ENCODE measurements at regions not wholly inside any gene's neighbourhood (a gene's known extent, or its start where the extent isn't known, plus 50 kb on each side); places are given as distances from the start of the nearest gene placed in this dataset.
"Not testable (repeated sequence)": the region's sequence is repeated elsewhere in the genome, so short reads cannot be mapped to it uniquely, and the experiment has no call there.

GRCh38 chr13:81230386-81230785 is 889.5 kb upstream of the SPRY2 start:
- TF ChIP-seq CTCF (conservative IDR thresholded peaks at IDR 0.05), result no peak
- H3K27ac ChIP-seq, result no peak overlapping the region

- not testable (repeated sequence) for H3K27ac ChIP-seq
Observed at GRCh38 chr13:81226830-81227229, 885.9 kb upstream of the SPRY2 start.

- TF ChIP-seq ZFX (IDR thresholded peaks at IDR 0.05), result no peak
Observed at GRCh38 chr13:81224209-81224833, 883.4 kb upstream of the SPRY2 start.

GRCh38 chr13:81223778-81224177 is 882.9 kb upstream of the SPRY2 start:
- no peak for TF ChIP-seq CTCF (conservative IDR thresholded peaks at IDR 0.05)
- TF ChIP-seq ZFX (IDR thresholded peaks at IDR 0.05), result no peak
- no peak overlapping the region for H3K27ac ChIP-seq

More at GRCh38 chr13:81224209-81224833, 883.4 kb upstream of the SPRY2 start:
- no peak overlapping the region for H3K27ac ChIP-seq

GRCh38 chr13:81211713-81212112 is 870.8 kb upstream of the SPRY2 start:
- TF ChIP-seq CTCF (conservative IDR thresholded peaks at IDR 0.05) (no peak), ZFX (IDR thresholded peaks at IDR 0.05) (no peak)
- no peak overlapping the region for H3K27ac ChIP-seq

GRCh38 chr13:81207636-81208035 is 866.7 kb upstream of the SPRY2 start:
- H3K27ac ChIP-seq, result no peak overlapping the region
- TF ChIP-seq CTCF (conservative IDR thresholded peaks at IDR 0.05) (no peak), ZFX (IDR thresholded peaks at IDR 0.05) (no peak)

- no peak overlapping the region for H3K27ac ChIP-seq
- TF ChIP-seq CTCF (conservative IDR thresholded peaks at IDR 0.05) (no peak), ZFX (IDR thresholded peaks at IDR 0.05) (no peak)
Observed at GRCh38 chr13:81207231-81207630, 866.3 kb upstream of the SPRY2 start.

- H3K27ac ChIP-seq, result no peak overlapping the region
- TF ChIP-seq ZFX (IDR thresholded peaks at IDR 0.05) (no peak), CTCF (conservative IDR thresholded peaks at IDR 0.05) (no peak)
Observed at GRCh38 chr13:81203783-81204182, 862.9 kb upstream of the SPRY2 start.
